NCI-H187 treated with DMSO at 0.1 percent for 48 hours (cell line): ENCODE measurements at regions not wholly inside any gene's neighbourhood (a gene's known extent, or its start where the extent isn't known, plus 50 kb on each side); places are given as distances from the start of the nearest gene placed in this dataset.
"Not testable (repeated sequence)": the region's sequence is repeated elsewhere in the genome, so short reads cannot be mapped to it uniquely, and the experiment has no call there.

Source experiments
- DNase-seq: peaks from one replicate; lab custom pipeline; 2025; lab: John Stamatoyannopoulos, UW

DNA sequence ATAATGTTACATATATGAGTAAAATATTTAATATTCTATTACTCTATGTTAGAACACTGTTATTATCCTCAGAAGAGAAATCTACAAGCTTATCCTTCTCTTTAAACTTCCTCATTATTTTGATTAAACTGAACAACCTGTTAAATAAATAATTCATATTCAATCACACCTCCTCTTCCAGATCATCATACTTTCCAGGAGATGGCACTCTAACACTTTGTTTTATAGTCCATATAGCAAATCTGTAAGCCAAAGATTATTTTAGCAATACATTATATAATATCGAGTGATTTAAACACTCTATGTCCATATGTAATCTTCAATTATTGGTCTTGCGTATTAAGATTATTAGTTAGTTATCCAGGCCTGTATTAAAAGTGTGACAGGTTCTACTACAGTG, 694.1 kb downstream of the ANKRD7 start:
- no peak for DNase-seq

DNA sequence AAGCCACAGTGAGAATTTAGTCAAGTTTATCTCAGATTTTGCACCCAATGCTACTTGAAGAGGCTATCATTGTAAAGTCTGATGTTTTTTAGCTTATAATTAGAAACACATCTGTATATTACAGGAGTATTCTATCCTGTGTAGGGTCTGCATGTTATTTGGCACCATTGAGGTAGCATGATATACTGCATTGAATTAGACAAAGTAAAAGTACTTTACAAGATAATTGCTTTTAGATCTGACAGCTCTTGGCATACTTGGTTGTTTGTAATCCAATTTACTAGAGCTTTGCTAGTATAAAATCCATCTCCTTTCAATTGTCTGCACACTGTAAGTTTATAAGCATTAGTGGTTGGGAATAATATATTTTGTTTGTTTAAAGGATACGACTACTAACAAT, 714.3 kb downstream of the ANKRD7 start:
- DNase-seq = no peak

DNA sequence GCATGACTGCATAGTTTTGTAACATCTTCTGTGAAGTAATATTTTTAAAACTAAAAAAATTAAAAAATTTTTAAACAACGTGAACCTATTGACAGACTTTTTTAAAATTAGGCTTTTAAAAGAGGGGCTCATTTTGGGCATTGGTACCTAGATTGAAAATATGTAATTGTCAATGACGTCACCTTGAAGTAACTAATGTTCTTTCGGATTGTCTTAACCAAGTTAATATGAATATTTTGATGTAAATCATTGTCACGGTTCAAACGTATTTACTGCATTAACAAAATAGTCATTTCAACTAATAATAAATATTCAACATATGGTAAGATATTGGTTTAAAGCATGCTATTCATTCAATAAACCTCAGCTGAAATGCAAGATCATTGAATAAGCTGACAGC, 719.8 kb downstream of the ANKRD7 start:
- DNase-seq = no peak

DNA sequence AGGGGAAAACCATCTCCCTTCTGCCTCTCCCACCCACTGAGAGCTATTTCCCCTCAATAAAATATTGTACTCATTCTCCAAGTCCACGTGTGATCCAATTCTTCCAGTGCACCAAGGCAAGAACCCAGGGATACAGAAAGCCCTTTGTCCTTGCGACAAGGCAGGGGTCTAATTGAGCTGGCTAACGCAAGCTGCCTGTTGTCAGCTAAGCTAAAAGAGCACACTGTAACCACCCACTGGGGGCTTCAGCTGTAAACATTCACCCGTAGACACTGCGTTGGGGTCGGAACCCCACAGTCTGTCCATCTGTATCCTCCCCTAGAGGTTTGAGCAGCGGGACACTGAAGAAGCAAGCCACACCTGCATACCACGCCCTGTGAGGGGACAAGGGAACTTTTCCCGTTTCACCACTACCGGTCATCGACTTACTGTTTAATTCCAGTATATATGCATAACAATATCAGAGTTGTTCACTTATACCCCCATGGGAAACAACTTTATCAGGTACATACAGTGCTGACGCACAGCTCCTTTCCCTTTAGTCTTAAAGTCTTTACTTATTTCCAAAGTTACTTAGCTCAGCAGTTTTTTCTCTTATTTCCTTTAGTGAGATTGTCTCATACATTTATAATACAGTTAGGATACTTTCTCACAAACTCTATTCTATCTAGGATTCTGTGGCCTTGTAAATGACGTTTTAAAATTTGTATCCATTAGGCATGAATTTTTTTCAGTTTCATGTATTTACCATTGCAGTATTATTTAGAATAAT, 721.6 kb downstream of the ANKRD7 start:
- no peak for DNase-seq

DNA sequence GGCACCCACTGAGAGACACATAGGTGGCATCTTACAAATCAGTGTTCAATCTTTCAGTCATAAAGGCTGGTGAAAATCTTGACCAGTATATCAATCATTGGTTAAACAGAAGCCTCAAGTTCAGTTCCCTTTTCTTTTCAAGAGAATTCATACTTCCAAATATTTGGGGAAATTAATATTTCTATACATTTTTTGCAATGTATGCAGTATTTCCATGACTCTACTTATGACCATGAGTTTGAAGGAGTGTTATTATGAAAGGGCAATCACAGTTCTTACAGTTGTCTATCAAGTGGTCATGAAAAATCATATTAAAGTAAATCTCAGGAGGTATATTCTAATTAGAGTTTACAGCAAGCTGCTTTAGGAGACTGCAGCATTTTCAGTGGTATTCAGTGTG, 724.0 kb downstream of the ANKRD7 start:
- no peak for DNase-seq

DNA sequence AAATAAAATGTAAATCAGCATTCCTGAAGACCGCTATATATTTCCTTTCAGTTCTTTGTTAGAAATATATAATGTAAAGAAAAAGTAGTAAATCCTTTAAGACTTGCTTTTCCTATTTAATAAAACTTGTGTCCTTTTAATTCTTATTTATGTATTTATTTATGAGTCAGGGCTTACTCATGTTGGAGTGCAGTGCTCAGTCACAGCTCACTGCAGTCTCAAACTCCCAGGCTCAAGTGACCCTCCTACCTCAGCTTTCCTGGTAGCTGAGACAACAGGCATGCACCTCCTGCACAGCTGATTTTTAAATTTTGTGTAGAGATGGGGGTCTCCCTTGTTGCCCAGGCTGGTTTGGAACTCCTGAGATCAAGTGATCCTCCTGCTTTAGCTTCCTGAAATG, 724.5 kb downstream of the ANKRD7 start:
- DNase-seq = no peak

DNA sequence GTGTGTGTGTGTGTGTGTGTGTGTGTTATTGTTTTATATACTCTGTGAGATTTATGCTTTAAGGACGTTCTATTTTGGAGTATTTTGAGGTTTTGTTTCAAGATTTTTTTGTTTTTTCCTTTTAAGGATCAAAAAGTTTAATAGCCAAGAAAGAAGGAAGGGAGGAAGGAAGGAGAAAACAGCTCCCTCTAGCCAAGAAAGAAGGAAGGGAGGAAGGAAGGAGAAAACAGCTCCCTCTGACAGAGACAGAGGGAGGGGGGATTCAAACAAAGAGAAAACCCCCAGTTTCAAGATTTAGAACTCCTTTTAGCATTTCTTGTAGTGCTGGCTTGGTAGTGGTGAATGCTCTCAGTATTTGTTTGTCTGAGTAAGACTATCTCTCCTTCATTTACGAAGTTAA, 731.8 kb downstream of the ANKRD7 start:
- not testable (repeated sequence) for DNase-seq

DNA sequence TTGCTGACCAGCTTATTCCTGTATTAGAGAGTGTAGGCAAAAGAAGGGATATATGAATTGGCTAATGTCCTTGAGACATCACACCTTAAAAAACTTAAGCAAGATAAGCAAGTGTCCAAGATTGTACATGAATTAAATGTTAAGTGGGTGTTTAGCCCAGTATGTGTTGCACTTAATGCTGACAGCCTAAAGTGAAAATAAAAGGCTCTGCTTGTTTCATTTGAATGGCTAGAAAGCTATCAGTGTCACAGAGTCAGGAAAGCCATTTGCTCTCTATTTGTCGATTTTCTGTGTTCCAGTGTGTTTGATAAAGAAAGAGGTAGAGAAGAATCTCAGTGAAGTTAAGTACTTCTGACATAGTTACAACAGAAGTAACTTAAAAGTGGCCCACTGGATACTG, 744.9 kb downstream of the ANKRD7 start:
- DNase-seq = no peak

DNA sequence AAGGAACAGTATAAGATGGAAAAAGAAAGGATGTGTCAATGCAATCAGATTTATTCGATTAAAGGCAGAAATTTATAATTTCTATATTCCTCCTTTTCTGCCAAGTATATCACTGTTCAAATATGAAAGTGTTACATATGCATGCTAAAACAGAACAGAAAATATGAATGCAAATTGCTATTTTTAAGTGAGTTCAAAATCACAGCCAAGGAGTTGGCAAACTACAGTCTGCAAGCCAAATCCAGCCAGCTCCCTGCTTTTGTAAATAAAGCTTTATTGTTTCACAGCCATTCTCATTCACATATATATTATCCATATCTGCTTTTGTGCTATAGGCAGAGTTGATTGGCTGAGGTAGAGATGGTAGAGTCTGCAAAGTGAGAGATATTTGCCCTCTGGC, 747.2 kb downstream of the ANKRD7 start:
- no peak for DNase-seq

DNA sequence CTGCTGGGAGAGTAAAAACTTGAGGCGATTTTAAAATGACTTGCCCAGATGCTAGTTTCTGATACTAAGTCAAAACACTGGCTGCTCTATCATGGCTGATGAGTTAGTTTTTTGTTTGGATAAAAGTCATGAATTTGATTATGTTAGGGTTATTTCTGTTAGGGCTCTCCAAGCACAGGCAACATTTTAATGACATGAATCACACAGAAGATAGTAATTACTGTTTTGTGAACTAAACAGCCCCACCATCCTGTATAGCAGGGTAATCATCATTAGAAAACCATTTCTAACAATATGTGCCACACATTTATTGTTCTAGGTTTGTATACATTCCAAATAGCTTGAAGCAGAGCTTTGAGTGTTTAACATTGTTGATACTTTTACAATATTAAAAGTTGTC, 750.3 kb downstream of the ANKRD7 start:
- no peak for DNase-seq

DNA sequence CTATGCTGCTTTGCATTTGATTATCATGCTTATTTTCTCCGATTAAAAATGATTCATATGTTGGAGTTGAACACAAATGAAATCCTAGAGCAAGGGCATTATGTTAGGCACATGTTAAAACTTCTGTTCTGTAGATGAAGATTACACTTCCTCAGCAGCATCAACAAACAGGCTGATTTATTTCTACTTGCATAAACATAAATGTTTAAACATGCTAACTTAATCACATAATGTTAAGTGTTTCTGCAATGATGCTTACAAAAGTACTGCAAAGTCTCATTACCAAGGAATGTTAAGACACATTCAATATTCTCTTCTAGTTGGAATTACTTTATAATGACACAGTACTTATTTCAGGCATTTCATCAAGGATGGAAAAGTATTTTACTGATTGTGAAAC, 770.8 kb downstream of the ANKRD7 start:
- DNase-seq = no peak

DNA sequence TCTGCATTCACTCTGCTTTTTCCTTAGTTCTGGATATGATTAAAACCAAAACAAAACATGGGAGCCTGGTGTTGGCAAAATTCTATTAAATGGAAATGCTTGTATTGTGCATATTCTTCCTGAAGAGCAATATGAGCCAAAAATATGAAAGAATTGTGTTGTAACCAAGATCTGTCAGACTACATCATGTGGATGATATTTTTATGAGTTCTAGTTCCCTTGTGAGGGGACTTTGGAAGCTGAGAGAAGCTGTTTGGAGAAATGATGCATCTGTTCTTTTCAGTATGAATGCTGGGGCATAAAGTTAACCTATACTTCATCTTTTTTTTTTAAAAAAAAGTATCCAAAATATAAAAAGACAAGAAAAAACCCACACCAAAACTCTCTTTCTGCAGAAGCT, 782.7 kb downstream of the ANKRD7 start:
- DNase-seq = no peak

DNA sequence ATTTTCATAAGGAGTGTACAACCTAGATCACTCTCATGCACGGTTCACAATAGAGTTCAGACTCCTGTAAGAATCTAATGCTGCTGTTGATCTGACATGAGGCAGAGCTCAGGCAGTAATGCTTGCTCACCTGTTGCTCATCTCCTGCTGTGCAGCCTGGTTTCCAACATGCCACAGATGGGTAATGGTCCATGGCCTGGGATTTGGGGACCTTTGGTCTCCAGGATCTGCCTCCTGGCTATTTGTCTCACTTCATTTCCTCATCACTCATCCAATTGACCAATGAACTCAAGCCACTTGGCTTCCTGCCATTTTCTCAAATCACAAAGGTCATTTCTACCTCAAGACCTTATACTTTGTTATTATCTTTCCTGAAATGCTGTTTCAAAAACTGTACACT, 786.1 kb downstream of the ANKRD7 start:
- no peak for DNase-seq

DNA sequence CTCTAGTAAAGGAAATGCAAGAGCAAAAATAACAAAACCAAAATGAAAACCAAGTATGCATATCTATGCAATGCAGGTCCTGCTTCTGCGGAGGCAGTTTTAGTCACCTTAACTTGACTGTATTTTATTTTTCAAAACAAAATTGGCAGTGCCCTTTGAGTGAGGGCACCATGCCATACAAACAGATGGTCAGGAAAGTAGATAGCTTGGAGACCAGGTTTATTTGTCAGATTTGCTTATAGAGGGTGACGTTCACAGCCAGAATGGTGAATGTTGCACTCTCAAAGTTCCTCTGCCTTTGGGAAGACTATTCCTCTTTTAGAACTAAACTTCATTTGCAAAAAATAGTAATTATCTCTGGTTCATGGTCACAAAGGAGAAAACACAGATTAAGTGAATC, 801.9 kb downstream of the ANKRD7 start:
- no peak for DNase-seq

DNA sequence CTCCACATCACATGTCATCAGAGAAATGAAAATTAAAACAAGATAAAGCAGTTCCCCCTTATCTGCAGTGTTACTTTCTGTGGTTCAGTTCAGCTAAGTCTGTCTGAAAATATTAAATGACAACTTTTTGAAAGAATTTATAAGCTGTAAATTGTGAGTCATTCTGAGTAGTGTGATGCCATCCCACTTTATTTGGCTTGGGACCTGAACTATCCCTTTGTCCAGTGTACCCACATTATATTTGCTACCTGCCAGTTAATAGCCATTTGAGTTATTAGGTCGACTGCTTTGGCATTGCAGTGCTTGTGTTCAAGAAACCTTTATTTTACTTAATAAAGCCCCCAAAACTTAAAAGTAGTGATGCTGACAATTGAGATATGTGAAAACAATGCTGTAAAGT, 804.2 kb downstream of the ANKRD7 start:
- DNase-seq = no peak

DNA sequence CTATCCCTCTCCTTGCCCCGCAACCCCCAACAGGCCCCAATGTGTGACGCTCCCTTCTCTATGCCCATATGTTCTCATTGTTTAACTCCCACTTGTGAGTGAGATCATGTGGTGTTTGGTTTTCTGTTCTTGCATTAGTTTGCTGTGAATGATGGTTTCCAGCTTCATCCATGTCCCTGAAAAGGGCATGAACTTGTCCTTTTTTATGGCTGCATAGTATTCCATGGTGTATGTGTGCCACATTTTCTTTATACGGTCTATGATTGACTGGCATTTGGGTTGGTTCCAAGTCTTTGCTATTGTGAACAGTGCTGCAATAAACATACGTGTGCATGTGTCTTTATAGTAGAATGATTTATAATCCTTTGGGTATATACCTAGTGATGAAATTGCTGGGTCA, 807.6 kb downstream of the ANKRD7 start:
- DNase-seq = not testable (repeated sequence)

DNA sequence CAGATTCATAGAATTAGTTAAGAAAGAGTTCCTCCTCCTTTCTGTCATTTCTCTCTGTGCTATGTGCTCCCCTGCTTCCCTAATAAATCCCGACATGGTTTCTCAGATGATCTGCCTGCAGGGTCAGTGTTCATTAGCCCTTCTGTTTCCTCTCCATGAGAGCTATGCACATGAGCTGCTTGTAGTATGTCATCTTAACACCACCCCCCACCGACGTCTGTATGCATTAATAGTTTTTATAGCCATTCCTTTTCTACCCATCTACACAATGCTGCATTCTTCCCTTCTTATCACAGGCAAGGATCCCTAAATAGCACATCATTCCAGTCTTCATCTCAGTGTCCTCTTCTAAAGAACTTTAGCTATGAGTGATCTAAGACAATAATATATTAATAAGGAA, 809.1 kb downstream of the ANKRD7 start:
- DNase-seq = no peak

DNA sequence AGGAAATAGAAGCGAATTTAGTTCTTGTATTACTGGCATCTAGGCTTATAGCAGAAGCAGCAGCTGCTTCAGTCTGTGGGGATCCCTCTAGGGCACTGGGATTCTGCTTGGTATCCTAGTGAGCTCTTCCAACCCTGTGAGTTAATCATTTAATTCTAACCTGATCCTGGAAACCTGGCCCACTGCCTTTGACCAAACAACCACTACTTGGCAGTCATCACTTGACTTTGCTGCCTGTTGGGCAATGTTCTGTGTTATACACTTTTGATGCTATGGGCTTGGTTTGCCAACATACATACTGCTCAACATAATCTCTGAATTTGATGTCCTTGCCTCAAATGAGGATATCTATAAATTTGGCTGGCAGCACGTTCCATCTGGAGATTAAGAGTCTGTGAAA, 813.4 kb downstream of the ANKRD7 start:
- no peak for DNase-seq

DNA sequence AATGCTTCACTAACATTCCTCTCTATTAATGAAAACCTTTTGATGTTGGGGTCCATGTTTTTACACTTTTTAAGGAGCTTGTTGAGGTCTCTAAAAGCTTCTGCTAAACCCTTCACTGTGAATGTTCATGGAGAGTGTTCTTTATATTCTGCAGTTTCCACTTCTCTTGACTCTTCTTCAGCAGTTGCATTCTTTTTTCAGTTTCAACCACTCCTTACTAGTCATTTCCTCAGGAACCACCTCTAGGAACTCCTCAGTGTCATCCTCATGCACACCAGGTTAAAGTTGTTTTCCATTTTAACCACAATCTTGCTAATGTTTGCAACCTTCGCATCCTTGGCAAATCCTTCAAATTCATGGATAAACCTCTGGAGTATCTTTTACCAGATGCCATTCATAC, 821.6 kb downstream of the ANKRD7 start:
- DNase-seq = no peak

DNA sequence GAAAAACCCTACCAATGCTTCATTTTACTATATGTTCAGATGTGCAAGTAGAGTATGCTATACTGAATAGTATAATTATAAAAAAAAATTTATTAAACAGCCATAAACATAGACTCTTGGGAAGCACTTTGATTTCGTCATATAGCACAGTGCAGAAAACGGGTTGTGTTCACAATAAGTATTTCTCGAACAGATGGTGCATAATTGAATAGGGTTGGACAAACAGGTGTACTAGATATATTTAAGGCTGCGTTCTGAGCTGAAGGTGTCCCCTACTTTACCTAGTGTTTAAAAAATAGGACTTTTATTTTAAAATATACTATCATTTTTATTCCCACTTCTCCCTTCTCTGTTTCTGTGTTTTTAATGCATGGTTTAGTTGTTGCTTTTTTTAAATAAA, 841.5 kb downstream of the ANKRD7 start:
- DNase-seq = no peak

DNA sequence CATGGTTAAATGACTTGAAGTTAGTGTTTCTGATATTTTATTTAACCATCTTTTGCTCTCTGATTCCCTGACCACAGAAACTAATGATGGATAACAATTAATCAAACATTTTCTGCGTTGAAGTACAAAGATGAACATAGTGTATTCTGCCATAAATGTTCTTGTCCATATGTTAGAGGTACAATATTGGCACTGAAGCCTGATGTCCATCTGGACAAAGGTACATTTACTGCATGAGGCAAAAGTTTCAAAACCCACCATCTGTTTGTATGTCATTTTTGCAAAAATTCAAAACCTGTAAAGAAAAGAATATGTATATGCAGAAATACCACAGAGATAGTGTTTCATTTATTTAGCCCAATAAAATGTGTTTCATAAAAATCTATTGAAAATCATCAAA, 861.5 kb downstream of the ANKRD7 start:
- DNase-seq = no peak

DNA sequence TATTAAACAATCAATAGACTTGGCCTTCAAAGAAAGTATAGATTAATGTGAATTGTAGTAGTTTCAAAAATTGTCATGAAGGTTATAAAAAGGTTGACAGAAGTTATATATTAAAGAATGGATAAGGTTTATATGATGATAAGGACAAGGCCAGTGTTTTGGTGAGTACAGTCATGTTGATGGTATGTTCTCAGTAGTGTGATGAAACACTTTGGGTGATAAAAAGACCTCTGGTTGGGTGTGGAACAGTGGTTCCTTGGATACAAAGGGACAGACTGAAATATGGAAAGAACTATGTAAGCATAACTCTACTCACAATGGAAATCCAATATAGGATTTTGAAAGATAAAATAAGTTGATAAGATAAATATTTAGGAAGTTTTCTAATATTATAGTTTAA, 866.3 kb downstream of the ANKRD7 start:
- no peak for DNase-seq

DNA sequence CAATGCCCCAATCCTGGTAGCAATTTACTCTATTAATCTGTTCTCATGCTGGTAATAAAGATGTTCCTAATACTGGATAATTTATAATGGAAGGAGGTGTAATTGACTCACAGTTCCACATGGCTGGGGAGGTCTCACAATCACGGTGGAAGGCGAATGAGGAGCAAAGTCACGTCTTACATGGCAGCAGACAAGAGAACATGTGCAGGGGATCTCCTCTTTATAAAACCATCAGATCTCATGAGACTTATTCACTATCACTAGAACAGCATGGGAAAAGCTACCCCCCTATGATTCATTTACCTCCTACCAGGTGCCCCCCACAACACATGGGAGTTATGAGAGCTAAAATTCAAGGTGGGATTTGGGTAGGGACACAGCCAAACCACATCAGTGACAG, 872.2 kb downstream of the ANKRD7 start:
- DNase-seq = no peak

DNA sequence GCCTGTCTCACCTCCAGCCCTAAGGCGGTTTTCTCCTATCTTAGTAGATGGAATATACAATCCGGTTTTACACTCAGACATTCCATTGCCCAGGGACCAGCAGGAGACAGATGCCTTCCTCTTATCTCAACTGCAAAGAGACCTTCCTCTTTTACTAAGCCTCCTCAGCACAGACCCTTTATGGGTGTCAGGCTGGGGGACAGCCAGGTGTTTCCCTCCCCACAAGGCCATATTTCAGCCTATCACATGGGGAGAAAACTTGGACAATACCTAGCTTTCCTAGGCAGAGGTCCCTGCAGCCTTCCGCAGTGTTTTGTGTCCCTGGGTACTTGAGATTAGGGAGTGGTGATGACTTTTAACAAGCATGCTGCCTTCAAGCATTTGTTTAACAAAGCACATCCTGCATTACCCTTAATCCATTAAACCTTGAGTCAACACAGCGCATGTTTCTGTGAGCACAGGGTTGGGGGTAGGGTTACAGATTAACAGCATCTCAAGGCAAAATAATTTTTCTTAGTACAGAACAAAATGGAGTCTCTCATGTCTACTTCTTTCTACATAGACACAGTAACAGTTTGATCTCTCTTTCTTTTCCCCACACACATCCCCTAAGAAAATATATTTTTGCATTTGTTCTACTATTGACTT, 876.2 kb downstream of the ANKRD7 start:
- not testable (repeated sequence) for DNase-seq
